Activated T-cell treated with anti-CD3 and anti-CD28 coated beads for 48 hours (primary cell): ENCODE measurements at regions not wholly inside any gene's neighbourhood (a gene's known extent, or its start where the extent isn't known, plus 50 kb on each side); places are given as distances from the start of the nearest gene placed in this dataset.

Experiments used
- DNase-seq: peaks from one replicate; pipeline ENCODE4 v3.0.0-alpha.2; 2020; ENCODE audit warnings: low read depth

- DNase-seq: no peak
Measured at GRCh38 chrY:7977301-7977700, 1065.7 kb upstream of the AMELY start.

- no peak for DNase-seq
Measured at GRCh38 chrY:7968293-7968692, 1056.7 kb upstream of the AMELY start.

- DNase-seq: no peak
Measured at GRCh38 chrY:7966916-7967315, 1055.4 kb upstream of the AMELY start.

GRCh38 chrY:7963393-7963792, 1051.8 kb upstream of the AMELY start:
- no peak for DNase-seq

- no peak for DNase-seq
Measured at GRCh38 chrY:7962350-7962749, 1050.8 kb upstream of the AMELY start.

- DNase-seq: no peak
Measured at GRCh38 chrY:7961811-7962210, 1050.3 kb upstream of the AMELY start.

- no peak for DNase-seq
Measured at GRCh38 chrY:7957773-7958172, 1046.2 kb upstream of the AMELY start.

GRCh38 chrY:7951187-7951852, 1039.8 kb upstream of the AMELY start:
- no peak for DNase-seq

GRCh38 chrY:7944135-7944534, 1032.6 kb upstream of the AMELY start:
- DNase-seq: no peak

GRCh38 chrY:7942711-7943110, 1031.2 kb upstream of the AMELY start:
- no peak for DNase-seq

GRCh38 chrY:7941856-7942255, 1030.3 kb upstream of the AMELY start:
- DNase-seq: no peak

GRCh38 chrY:7938982-7939718, 1027.6 kb upstream of the AMELY start:
- no peak for DNase-seq

GRCh38 chrY:7936831-7937230, 1025.3 kb upstream of the AMELY start:
- DNase-seq: no peak

- DNase-seq: no peak
Measured at GRCh38 chrY:7936046-7936445, 1024.5 kb upstream of the AMELY start.

- DNase-seq: no peak
Measured at GRCh38 chrY:7935606-7936005, 1024.1 kb upstream of the AMELY start.

GRCh38 chrY:7932424-7932823, 1020.9 kb upstream of the AMELY start:
- DNase-seq: no peak

GRCh38 chrY:7929866-7930265, 1018.3 kb upstream of the AMELY start:
- no peak for DNase-seq

GRCh38 chrY:7924059-7924458, 1012.5 kb upstream of the AMELY start:
- no peak for DNase-seq

GRCh38 chrY:7923476-7924017, 1012.0 kb upstream of the AMELY start:
- DNase-seq: no peak

- DNase-seq: no peak
Measured at GRCh38 chrY:7920382-7920781, 1008.8 kb upstream of the AMELY start.

GRCh38 chrY:7888506-7888905, 977.0 kb upstream of the AMELY start:
- no peak for DNase-seq

GRCh38 chrY:7881696-7882095, 970.1 kb upstream of the AMELY start:
- DNase-seq: no peak

GRCh38 chrY:7879245-7879644, 967.7 kb upstream of the AMELY start:
- DNase-seq: no peak

- DNase-seq: no peak
Measured at GRCh38 chrY:7878719-7879118, 967.2 kb upstream of the AMELY start.
